ENCODE measurements at regions not wholly inside any gene's neighbourhood (a gene's known extent, or its start where the extent isn't known, plus 50 kb on each side); places are given as distances from the start of the nearest gene placed in this dataset.

DNA sequence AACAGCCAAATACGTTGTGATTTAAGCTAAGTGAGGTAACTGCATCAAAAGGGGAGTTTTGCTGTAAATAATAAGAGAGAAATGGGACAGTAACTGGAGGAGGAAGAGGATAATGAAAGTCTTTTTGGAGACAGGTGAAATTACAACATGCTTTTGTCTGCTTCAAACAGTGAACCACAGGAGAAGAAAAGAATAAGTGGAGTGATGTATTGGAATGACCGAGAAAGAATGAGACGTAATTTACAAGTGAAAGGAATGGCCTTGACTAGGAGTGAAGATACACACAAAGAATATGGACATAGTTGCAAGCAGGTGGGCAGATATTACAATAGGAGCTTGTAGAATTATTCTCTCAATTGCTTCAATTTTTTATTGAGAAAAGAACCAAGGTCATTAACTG lies 550.8 kb downstream of the DIPK2A start:
- Mint-ChIP-seq H3K27me3 (peaks cover 1% of the 10 kb centered on the region), H3K4me3 (no peak overlapping the region), H3K4me1 (no peaks in the 10 kb centered on the region), H3K9me3 (no peaks in the 10 kb centered on the region), H3K27ac (no peak overlapping the region), H3K36me3 (no peaks in the 10 kb centered on the region)
- no peak for ATAC-seq (ENCODE audit: low read depth)
- no peak for DNase-seq (ENCODE audit: low spot score in 2 of 2)

DNA sequence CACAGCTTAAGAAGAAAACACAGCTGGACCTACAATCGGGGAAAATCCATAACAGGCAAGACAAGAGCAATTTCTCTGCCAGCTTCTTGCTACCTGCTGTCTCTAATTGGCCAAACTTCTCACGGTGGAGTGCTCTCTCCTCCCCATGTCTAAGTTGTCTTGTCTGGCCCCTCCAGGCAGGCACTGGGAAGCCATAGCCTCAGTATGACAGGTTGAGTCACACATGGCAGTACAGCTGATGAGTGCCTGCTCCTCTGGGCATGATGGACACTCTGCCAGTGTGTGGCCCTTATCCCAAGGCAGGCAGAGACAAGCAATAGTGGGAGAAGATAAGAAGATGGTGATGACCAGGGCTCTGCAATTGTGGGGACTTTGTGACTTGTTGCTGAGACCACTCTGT lies 551.8 kb downstream of the DIPK2A start:
- Mint-ChIP-seq H3K4me1 (no peaks in the 10 kb centered on the region), H3K36me3 (no peaks in the 10 kb centered on the region), H3K9me3 (no peaks in the 10 kb centered on the region), H3K4me3 (no peak overlapping the region), H3K27me3 (no peaks in the 10 kb centered on the region), H3K27ac (no peak overlapping the region)
- DNase-seq (ENCODE audit: low spot score in 2 of 2) (no peak), ATAC-seq (ENCODE audit: low read depth) (no peak)

DNA sequence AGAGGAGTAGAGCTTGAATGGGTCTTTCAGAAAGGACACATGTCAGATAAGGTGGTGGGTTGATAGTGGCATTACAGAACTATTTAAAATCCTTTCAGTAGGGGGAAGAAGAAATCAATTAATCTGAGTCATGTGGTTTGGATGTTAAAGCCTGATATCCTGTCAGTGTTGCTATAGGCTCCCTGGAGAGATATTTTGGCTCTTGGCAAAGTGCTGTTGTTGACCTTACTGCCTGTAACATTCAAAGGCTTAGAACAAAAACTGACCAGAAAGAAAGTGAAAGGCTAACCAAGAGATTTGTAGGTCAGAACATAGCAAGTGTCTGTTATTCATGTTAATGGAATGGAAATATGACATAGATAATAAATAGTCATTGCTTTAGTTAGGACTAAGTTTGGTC lies 552.9 kb downstream of the DIPK2A start:
- Mint-ChIP-seq H3K36me3 (no peaks in the 10 kb centered on the region), H3K4me3 (no peak overlapping the region), H3K27me3 (no peaks in the 10 kb centered on the region), H3K9me3 (no peaks in the 10 kb centered on the region), H3K4me1 (no peaks in the 10 kb centered on the region), H3K27ac (no peak overlapping the region)
- DNase-seq (ENCODE audit: low spot score in 2 of 2) (no peak), ATAC-seq (ENCODE audit: low read depth) (no peak)

DNA sequence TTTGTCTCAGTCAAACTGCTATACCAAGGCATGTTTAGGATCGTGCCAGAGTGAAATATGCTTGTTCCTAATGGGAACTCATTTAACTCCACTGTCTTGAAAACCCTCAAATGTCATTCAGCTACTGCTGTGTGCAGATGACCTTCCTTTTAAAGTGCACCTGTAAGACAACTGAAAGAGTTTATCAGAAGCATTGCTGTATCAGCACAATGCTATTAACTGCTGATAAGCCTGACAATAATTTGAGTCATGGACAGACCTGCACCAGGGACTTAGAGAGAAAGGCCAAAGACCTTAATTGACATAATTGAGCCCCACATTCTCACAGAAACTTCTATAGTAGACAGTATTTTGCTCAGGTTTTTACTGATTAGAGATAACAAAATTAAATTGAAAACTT lies 557.9 kb downstream of the DIPK2A start:
- Mint-ChIP-seq H3K27ac (no peak overlapping the region), H3K4me3 (no peak overlapping the region), H3K9me3 (no peaks in the 10 kb centered on the region), H3K27me3 (no peaks in the 10 kb centered on the region), H3K4me1 (no peaks in the 10 kb centered on the region), H3K36me3 (no peaks in the 10 kb centered on the region)
- no peak for DNase-seq (ENCODE audit: low spot score in 2 of 2)
- ATAC-seq (ENCODE audit: low read depth) = no peak

DNA sequence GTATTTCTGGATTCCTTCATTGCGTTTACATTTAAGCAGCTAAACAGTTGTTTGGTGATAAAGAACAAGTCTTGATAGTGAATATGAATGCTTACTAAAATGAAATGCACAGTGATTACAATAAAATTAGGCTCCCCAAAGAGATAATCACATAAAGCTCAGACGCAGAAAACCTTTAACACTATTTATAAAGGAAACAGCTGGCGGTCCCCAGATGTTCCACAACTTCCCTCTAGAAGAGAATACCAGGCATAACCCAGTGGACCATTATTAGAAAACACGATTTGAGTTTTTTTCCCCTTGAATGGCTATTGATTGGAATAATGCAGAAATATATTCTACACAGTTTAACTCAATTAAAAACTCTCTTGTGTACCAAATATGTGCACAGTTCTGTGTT lies 573.2 kb downstream of the DIPK2A start:
- no peaks in the 10 kb centered on the region for H3K27me3 Mint-ChIP-seq
- no peak overlapping the region for H3K4me3 Mint-ChIP-seq
- no peaks in the 10 kb centered on the region for H3K4me1 Mint-ChIP-seq
- no peaks in the 10 kb centered on the region for H3K36me3 Mint-ChIP-seq
- ATAC-seq (ENCODE audit: low read depth) = no peak
- no peak for DNase-seq (ENCODE audit: low spot score in 2 of 2)
- no peak overlapping the region for H3K27ac Mint-ChIP-seq
- H3K9me3 Mint-ChIP-seq = no peaks in the 10 kb centered on the region

DNA sequence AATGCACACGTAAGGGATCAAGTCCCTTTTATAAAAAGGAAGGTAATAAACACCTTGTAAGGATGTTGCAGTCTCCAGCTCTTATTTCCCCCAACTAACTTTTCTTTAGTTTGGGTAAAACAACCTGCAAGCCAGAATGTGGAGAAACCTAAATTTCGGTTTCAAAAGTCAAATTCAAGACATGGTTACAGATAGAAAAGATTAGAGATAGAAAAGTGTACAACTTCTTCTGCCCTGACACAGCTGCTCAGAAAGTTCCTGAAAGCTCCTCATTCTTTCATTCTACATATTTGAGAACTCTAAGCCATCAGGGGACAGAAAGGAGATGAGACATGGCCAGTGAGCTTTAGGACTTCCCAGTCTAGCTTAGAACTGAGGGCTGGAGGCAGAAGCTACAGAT lies 574.9 kb downstream of the DIPK2A start:
- DNase-seq (ENCODE audit: low spot score in 2 of 2) (no peak), ATAC-seq (ENCODE audit: low read depth) (no peak)
- Mint-ChIP-seq H3K4me1 (no peaks in the 10 kb centered on the region), H3K27me3 (no peaks in the 10 kb centered on the region), H3K9me3 (no peaks in the 10 kb centered on the region), H3K27ac (no peak overlapping the region), H3K36me3 (no peaks in the 10 kb centered on the region), H3K4me3 (no peak overlapping the region)

DNA sequence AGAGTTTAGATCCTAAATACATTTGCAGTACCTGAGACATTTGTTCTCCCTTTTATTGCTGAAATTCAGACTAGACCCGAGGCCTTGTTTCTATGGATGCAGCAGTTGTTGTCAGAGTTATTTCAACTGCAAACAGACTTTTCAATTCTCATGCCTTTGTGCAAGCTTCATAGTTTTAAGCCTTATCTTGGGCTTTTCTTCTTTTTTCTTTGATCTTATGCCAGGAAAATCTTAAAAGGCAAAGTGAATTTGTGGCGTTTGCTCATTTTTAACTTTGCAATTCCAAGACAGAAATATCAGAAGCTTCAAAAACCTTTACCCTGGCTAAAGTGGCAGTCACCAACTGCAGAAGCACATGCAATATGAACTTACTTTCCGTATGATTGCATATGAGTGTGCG lies 576.7 kb downstream of the DIPK2A start:
- no peaks in the 10 kb centered on the region for H3K27me3 Mint-ChIP-seq
- H3K36me3 Mint-ChIP-seq = no peaks in the 10 kb centered on the region
- DNase-seq (ENCODE audit: low spot score in 2 of 2) = no peak
- H3K4me1 Mint-ChIP-seq = no peaks in the 10 kb centered on the region
- ATAC-seq (ENCODE audit: low read depth) = no peak
- no peaks in the 10 kb centered on the region for H3K9me3 Mint-ChIP-seq
- no peak overlapping the region for H3K27ac Mint-ChIP-seq
- no peak overlapping the region for H3K4me3 Mint-ChIP-seq

DNA sequence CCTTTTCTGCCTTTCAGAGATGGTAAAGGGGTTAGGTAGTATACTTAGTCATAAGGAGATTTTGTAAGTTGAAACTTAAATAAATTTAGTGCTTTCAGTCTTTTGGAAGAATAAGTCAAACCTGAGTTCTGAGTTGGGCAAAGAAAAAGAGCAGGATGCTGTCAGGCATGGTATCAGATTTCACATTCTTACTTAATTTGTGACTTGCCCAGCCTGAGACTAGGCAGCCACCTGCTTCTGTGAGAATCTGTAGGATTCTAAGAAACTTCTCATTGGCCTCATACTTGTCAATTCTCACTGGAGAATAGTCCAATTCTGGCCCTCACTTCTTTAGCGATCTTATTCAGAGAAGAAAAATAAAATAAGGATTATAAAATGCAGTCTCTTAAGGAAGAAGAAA lies 577.5 kb downstream of the DIPK2A start:
- Mint-ChIP-seq H3K4me1 (no peaks in the 10 kb centered on the region), H3K27ac (no peak overlapping the region), H3K27me3 (no peaks in the 10 kb centered on the region), H3K4me3 (no peak overlapping the region), H3K9me3 (no peaks in the 10 kb centered on the region), H3K36me3 (no peaks in the 10 kb centered on the region)
- no peak for DNase-seq (ENCODE audit: low spot score in 2 of 2)
- ATAC-seq (ENCODE audit: low read depth) = no peak

DNA sequence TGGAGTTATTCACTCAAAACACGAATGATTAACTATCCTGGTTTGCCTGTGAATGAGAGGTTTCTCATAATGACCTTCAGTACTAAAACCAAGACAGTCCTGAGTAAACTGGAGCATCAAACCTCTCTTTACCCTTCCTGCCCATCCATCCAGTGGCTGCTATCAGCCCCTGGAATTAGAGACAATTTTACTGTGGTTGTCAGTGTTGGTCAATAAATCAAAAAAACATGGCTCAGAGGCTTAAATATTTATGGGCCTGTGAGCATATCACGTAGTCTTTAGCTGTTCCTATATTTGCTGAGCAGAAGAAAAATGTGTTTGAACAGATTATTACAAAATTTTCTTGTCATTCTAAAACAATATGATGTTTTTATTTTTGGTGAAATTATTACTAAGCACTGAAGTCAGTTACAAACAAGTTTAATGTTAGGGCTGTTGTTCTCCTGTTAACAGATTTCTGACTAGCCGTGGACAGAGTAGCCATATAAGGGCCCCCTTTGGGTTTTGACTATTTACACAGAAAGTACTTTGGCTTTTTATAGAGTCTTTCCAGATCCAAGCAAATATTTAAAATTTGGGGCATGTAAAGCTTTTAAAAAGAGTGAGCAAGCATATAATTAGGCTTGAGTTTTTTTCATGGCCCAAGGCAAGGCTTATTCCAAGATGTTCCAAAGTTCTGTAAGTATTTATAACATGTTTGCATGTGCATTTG lies 580.9 kb downstream of the DIPK2A start:
- DNase-seq (ENCODE audit: low spot score in 2 of 2) (no peak), ATAC-seq (ENCODE audit: low read depth) (no peak)
- Mint-ChIP-seq H3K36me3 (no peaks in the 10 kb centered on the region), H3K4me1 (peaks cover 2% of the 10 kb centered on the region), H3K27me3 (no peaks in the 10 kb centered on the region), H3K9me3 (no peaks in the 10 kb centered on the region), H3K4me3 (no peak overlapping the region), H3K27ac (no peak overlapping the region)

DNA sequence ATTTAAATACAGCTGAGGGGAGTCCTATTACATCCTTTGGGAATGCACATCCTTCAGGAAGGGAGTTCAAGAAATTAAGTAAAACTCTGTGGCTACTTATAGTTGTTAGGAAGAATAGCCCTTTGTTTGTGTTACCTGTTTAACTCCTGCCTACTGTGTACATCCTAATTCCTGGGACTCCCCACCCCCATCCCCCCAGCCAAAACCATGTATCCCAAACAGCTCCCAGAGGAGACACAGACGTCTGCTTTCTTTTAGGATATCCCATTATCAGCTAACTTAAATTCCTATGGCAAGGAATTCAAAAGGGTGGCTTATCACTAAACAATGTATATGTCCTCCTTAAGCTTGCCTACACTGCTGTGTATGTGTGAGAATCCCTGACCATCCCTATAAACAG lies 581.7 kb downstream of the DIPK2A start:
- Mint-ChIP-seq H3K9me3 (no peaks in the 10 kb centered on the region), H3K4me3 (no peak overlapping the region), H3K27me3 (no peaks in the 10 kb centered on the region), H3K36me3 (no peaks in the 10 kb centered on the region), H3K27ac (no peak overlapping the region), H3K4me1 (peaks cover 2% of the 10 kb centered on the region)
- ATAC-seq (ENCODE audit: low read depth) (no peak), DNase-seq (ENCODE audit: low spot score in 2 of 2) (no peak)

DNA sequence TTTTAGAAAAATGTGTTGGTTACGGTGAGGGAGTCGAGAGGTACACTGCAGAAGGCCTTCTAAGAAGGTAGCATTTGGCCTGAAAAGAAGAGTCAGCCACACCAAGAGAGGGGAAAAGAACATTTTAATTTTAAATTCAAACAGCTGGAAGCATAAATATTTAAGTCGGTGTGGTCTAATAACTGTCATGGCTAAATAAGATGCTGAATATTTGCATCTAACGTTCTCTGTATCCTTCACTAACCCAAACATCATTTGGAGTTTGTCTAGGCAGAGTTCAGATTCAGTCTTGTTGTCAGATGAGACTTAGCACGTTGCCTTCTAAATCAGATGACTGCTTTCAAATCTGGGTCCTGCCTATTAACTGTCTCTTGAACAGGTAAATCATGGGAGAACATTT lies 583.3 kb downstream of the DIPK2A start:
- Mint-ChIP-seq H3K36me3 (no peaks in the 10 kb centered on the region), H3K27ac (no peak overlapping the region), H3K9me3 (no peaks in the 10 kb centered on the region), H3K27me3 (no peaks in the 10 kb centered on the region), H3K4me3 (no peak overlapping the region), H3K4me1 (peaks cover 2% of the 10 kb centered on the region)
- ATAC-seq (ENCODE audit: low read depth) (no peak), DNase-seq (ENCODE audit: low spot score in 2 of 2) (no peak)

DNA sequence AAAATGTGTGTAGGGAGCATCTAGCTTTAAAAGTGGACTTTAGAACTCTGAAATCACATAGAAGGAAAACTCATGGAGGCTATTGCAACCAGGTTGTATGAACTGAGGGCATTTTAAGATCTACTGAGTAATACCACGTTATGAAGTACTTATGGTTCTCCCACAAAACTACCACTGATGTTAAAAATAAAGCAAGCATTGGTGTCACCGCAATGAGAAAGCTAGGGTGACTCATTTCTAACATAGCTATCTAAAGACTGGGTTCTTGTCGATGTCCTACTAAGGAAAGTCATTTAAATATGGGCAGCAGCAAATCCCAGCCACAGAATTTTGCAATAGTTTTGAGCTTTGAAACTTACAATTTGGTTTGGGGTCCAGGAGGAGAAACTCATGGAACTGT lies 584.8 kb downstream of the DIPK2A start:
- Mint-ChIP-seq H3K27ac (no peak overlapping the region), H3K4me3 (no peak overlapping the region), H3K4me1 (peaks cover 2% of the 10 kb centered on the region), H3K27me3 (peaks cover 3% of the 10 kb centered on the region), H3K9me3 (no peaks in the 10 kb centered on the region), H3K36me3 (no peaks in the 10 kb centered on the region)
- ATAC-seq (ENCODE audit: low read depth) = no peak
- DNase-seq (ENCODE audit: low spot score in 2 of 2) = no peak

DNA sequence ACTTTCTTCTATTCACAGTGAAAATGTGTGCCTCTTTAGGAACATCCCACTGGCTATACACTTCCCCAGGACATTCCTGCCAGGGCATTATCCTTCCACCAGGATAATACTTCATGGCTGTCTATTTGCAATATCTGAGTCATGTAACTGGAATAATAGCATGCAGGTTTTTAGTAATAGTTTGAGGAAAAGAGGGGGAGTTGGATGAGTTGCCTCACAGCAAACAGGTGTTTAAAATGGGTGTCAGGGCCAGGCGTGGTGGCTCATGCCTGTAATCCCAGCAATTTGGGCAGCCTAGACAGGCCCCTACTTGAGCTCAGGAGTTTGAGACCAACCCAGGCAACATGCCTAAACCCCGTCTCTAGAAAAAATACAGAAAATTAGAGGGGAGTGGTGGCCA lies 585.9 kb downstream of the DIPK2A start:
- H3K4me3 Mint-ChIP-seq = no peak overlapping the region
- peaks cover 2% of the 10 kb centered on the region for H3K4me1 Mint-ChIP-seq
- no peaks in the 10 kb centered on the region for H3K9me3 Mint-ChIP-seq
- H3K27me3 Mint-ChIP-seq = peaks cover 3% of the 10 kb centered on the region
- no peak for ATAC-seq (ENCODE audit: low read depth)
- H3K36me3 Mint-ChIP-seq = no peaks in the 10 kb centered on the region
- no peak overlapping the region for H3K27ac Mint-ChIP-seq
- DNase-seq (ENCODE audit: low spot score in 2 of 2) = no peak

DNA sequence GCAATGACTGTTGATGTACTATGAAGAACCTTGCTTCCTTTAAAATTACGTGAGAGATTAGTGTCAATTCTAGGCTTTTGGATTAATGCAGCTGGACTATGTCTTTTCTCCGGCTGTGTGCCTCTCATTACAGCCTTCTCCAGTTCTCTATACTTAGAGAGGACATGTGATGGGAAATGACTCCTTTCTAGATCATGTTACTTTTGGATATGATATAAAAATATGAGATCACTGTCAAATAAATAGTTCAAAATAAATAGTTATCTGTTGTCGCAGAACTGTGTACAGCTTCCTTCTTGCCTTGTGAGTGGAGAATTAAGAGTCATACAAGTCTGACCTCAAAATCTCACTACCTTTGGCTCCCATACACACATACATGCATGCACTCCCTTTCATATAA lies 592.4 kb downstream of the DIPK2A start:
- Mint-ChIP-seq H3K27me3 (peaks cover 3% of the 10 kb centered on the region), H3K4me1 (no peaks in the 10 kb centered on the region), H3K27ac (no peak overlapping the region), H3K36me3 (no peaks in the 10 kb centered on the region), H3K4me3 (no peak overlapping the region), H3K9me3 (no peaks in the 10 kb centered on the region)
- no peak for ATAC-seq (ENCODE audit: low read depth)
- no peak for DNase-seq (ENCODE audit: low spot score in 2 of 2)

DNA sequence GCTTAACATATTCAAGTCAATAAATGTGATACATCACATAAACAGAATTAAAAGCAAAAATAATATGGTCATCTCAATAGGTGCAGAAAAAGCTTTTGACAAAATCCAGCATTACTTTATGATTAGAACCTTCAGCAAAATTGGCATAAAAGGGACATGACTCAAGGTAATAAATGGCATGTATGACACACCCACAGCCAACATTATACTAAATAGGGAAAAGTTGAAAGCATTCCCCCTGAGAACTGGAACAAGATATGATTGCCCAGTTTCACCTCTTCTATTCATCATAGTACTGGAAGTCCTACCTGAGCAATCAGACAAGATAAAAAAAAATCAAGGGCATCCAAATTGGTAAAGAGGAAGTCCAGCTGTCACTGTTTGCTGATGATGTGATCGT lies 594.7 kb downstream of the DIPK2A start:
- Mint-ChIP-seq H3K4me3 (no peak overlapping the region), H3K27ac (no peak overlapping the region), H3K27me3 (no peaks in the 10 kb centered on the region), H3K4me1 (no peaks in the 10 kb centered on the region), H3K9me3 (no peaks in the 10 kb centered on the region), H3K36me3 (no peaks in the 10 kb centered on the region)
- no peak for DNase-seq (ENCODE audit: low spot score in 2 of 2)
- no peak for ATAC-seq (ENCODE audit: low read depth)
